ENCODE measurements at regions not wholly inside any gene's neighbourhood (a gene's known extent, or its start where the extent isn't known, plus 50 kb on each side); places are given as distances from the start of the nearest gene placed in this dataset.

DNA sequence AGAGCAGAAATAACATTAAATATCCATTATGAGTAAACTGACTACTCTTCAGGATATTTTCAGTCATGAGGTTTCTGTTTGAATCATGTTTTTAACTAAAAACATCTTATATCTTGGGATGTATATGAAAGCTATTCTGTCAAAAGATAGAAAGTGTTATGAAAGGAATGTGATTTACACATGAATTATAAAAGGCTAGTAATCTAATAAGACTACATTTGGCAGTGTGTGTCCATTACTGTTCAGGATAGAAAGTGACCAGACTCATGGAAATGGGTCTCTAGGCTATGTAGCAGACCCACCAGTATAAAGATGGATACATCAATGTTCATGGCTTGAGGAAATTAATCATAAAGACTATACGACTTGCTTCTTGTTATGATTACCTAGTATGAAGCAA lies 1328.2 kb upstream of the NUDT12 start:
- no peaks in the 10 kb centered on the region for H3K9me1 ChIP-seq (replicated peaks; ENCODE audit: control insufficient read depth, extremely low read depth, insufficient read depth, low read length)
- TF ChIP-seq, protein P1, sequence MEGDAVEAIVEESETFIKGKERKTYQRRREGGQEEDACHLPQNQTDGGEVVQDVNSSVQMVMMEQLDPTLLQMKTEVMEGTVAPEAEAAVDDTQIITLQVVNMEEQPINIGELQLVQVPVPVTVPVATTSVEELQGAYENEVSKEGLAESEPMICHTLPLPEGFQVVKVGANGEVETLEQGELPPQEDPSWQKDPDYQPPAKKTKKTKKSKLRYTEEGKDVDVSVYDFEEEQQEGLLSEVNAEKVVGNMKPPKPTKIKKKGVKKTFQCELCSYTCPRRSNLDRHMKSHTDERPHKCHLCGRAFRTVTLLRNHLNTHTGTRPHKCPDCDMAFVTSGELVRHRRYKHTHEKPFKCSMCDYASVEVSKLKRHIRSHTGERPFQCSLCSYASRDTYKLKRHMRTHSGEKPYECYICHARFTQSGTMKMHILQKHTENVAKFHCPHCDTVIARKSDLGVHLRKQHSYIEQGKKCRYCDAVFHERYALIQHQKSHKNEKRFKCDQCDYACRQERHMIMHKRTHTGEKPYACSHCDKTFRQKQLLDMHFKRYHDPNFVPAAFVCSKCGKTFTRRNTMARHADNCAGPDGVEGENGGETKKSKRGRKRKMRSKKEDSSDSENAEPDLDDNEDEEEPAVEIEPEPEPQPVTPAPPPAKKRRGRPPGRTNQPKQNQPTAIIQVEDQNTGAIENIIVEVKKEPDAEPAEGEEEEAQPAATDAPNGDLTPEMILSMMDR (IDR thresholded peaks at IDR 0.05; ENCODE audit: extremely low read depth in 1 of 2, insufficient read depth in 1 of 2, low read depth in 1 of 2, low read length in 2 of 2): no peak
- TF ChIP-seq POLR2AphosphoS5 (IDR thresholded peaks at IDR 0.05; ENCODE audit: insufficient read depth, low read depth, low read length): no peak
- TF ChIP-seq POLR2A (IDR thresholded peaks at IDR 0.05; ENCODE audit: low read depth, low read length): no peak
- TF ChIP-seq MYC (IDR thresholded peaks at IDR 0.05; ENCODE audit: low read depth, low read length): no peak
- TF ChIP-seq EZH2 (IDR thresholded peaks at IDR 0.05; ENCODE audit: borderline replicate concordance, low read depth, low read length, severe bottlenecking): no peak
- TF ChIP-seq, protein P2, sequence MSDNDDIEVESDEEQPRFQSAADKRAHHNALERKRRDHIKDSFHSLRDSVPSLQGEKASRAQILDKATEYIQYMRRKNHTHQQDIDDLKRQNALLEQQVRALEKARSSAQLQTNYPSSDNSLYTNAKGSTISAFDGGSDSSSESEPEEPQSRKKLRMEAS (IDR thresholded peaks at IDR 0.05; ENCODE audit: insufficient read depth, insufficient read length): no peak
- no peak for TF ChIP-seq GATA2 (IDR thresholded peaks at IDR 0.05; ENCODE audit: insufficient read depth, insufficient read length, low read depth, low read length)
- no peak for TF ChIP-seq JUN (IDR thresholded peaks at IDR 0.05; ENCODE audit: borderline replicate concordance, insufficient read depth, insufficient read length, low read depth)
- TF ChIP-seq FOS (IDR thresholded peaks at IDR 0.05; ENCODE audit: borderline replicate concordance, insufficient read depth, low read length): no peak
- no peaks in the 10 kb centered on the region for H4K20me1 ChIP-seq (replicated peaks; ENCODE audit: control insufficient read depth, extremely low read depth, insufficient read depth, low read length)
- no peaks in the 10 kb centered on the region for H3K27me3 ChIP-seq (ENCODE audit: control insufficient read depth in 2 of 2, insufficient read depth in 2 of 2, low read length in 2 of 2)
- no peaks in the 10 kb centered on the region for H3K79me2 ChIP-seq (ENCODE audit: control insufficient read depth, insufficient read depth, low read length)
- dilution Hi-C loops (cut with MboI; ENCODE audit: extremely low pct_ligation_motif_present, low sequenced_read_pairs) (no loop called here), intact Hi-C loops (cut with micrococcal nuclease) (no loop called here)
- DNase-seq (ENCODE audit: low read depth, low spot score): no peak
- BruUV-seq (replicated peaks): no TSS peak
- FAIRE-seq: no peak
- no peaks in the 10 kb centered on the region for H3K36me3 ChIP-seq (ENCODE audit: control insufficient read depth in 2 of 2, extremely low read depth in 1 of 2, insufficient read depth in 2 of 2, low read length in 2 of 2)
- no peak overlapping the region for H3K27ac ChIP-seq (ENCODE audit: insufficient read depth, low read depth, low read length)
- no peak overlapping the region for H2AFZ ChIP-seq (ENCODE audit: low read depth, low read length)
- no peak overlapping the region for H3K4me3 ChIP-seq (replicated peaks in 1 of 3; ENCODE audit: insufficient read depth in 1 of 3, low read depth in 1 of 3, low read length in 3 of 3)
- no peak overlapping the region for H3K9ac ChIP-seq (replicated peaks; ENCODE audit: extremely low read depth, insufficient read depth, low read length)
- H3K9me3 ChIP-seq (replicated peaks; ENCODE audit: control insufficient read depth, insufficient read depth, low read length): no peaks in the 10 kb centered on the region
- H3K4me2 ChIP-seq (ENCODE audit: insufficient read depth, low read length): no peak overlapping the region
- H3K4me1 ChIP-seq (ENCODE audit: control insufficient read depth, extremely low read depth, insufficient read depth, low read length): no peaks in the 10 kb centered on the region
- POLR2A ChIA-PET: no interaction called here
- CTCF ChIA-PET: no interaction called here

Measured in endothelial cell of umbilical vein (primary cell).